AG09309 (cell line): ENCODE measurements at regions not wholly inside any gene's neighbourhood (a gene's known extent, or its start where the extent isn't known, plus 50 kb on each side); places are given as distances from the start of the nearest gene placed in this dataset.

ENCODE experiments used
- DNase-seq: peaks from one replicate; pipeline ENCODE4 v3.0.0-alpha.2; 2010; ENCODE audit warnings: low read depth
- H3K4me3 ChIP-seq: 2 replicates; pipeline ENCODE4 v1.5.1; 2011; ENCODE audit warnings: mild to moderate bottlenecking, low read depth, low read length, moderate library complexity; ENCODE audit not compliant: control insufficient read depth
- CTCF ChIP-seq: IDR thresholded peaks from 2 replicates; pipeline ENCODE4 v1.5.1; 2011; ENCODE audit warnings: mild to moderate bottlenecking, low read depth, low read length, inconsistent platforms; ENCODE audit not compliant: insufficient read depth, control insufficient read depth; ENCODE audit errors: missing control alignments

DNA sequence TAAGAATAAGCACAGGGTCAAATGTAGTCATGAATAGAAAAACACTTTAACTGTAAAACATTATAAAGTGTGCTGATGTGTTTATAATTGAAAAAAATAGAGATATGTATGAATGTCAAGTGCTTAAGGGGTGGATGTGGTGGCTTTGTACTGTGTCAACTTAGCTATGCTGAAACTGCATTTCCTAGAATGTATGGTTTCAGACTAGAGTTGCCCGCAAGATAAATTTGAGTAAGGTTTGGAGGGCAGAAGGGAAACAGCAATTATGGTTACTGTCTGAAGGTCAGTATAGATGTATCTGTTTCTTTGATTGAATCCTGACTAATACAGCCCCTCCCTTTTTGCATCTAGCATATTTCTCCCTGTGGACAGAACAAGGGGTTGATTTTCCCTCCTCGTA lies 288.1 kb upstream of the MOCS1 start:
- H3K4me3 ChIP-seq = no peak overlapping the region
- DNase-seq = no peak
- TF ChIP-seq CTCF = no peak

- DNase-seq = no peak
- H3K4me3 ChIP-seq = no peak overlapping the region
- TF ChIP-seq CTCF = no peak
Measured at GRCh38 chr6:40219799-40220198, 285.5 kb upstream of the MOCS1 start.

- no peak for DNase-seq
Measured at GRCh38 chr6:40210628-40211056, 276.4 kb upstream of the MOCS1 start.

DNA sequence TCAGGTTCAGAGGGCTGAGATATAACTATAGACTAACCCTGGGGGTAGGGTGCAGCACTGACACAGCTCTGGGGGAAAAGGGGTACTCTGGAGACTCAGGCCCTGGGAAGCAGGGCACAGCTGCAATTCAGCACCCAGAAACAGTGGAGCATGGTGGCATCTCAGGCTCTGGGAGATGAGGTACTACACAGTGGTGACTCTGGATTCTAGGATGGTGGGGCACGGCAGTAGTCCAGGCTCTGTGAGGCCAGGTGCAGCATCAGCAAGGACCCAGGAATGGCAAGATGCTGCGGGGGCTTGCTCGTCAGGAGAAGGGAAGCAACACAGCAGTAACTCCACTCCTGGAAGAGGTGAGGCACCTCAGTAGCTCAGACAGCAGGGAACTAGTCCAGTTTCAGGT lies 271.5 kb upstream of the MOCS1 start:
- no peak overlapping the region for H3K4me3 ChIP-seq
- DNase-seq = no peak
- TF ChIP-seq CTCF = no peak

More at GRCh38 chr6:40210628-40211056, 276.4 kb upstream of the MOCS1 start:
- no peak overlapping the region for H3K4me3 ChIP-seq
- TF ChIP-seq CTCF = no peak

- no peak for DNase-seq
- no peak for TF ChIP-seq CTCF
- no peak overlapping the region for H3K4me3 ChIP-seq
Measured at GRCh38 chr6:40205004-40205403, 270.7 kb upstream of the MOCS1 start.

DNA sequence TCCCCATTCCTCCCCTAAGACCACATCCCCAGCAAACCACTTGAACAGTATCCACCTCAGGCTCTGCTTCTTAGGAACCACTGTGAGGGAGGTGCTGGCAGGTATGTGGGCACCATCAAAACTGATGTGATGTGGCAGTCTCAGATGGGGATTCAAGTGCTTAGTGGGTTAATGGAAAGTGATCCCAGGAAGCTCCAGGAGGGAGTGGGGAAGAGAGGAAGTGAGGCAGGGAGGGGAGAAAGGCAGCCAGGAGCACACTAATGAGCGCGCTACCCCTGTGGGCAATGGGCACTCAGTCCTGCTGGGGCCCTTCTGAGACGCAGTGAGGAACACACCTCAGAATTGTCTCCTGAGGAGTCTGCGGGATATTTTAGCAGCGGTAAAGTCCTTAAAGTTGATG lies 263.1 kb upstream of the MOCS1 start:
- H3K4me3 ChIP-seq = no peak overlapping the region
- TF ChIP-seq CTCF = no peak
- no peak for DNase-seq

DNA sequence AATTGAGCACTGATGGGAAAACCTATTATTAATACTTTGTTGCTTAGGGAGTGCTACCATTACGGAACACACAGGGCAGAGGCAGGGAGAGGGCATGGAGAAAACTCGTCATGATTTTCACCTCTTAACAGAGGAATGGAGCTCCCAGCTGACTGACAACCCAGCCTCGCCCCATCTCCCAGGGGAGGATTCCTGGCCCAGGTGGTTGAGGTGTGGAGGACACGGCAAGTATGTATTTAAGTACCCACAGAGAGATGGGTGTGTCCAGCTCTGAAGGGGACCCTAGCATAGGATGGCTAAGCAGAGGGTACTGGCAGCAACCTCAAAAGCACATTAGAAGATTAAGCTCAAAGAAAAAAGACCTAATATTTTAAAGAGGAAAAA lies 261.9 kb upstream of the MOCS1 start:
- no peak overlapping the region for H3K4me3 ChIP-seq
- DNase-seq = no peak
- no peak for TF ChIP-seq CTCF
